Ishikawa (cell line): ENCODE measurements at regions not wholly inside any gene's neighbourhood (a gene's known extent, or its start where the extent isn't known, plus 50 kb on each side); places are given as distances from the start of the nearest gene placed in this dataset.

Experiments
- CEBPB ChIP-seq: IDR thresholded peaks from 2 replicates; pipeline ENCODE4 v1.6.1; 2012
- CREB1 ChIP-seq: IDR thresholded peaks from 2 replicates; pipeline ENCODE4 v1.6.1; 2012; ENCODE audit warnings: low read depth
- EGR1 ChIP-seq: IDR thresholded peaks from 2 replicates; pipeline ENCODE4 v1.6.1; 2012
- EP300 ChIP-seq: IDR thresholded peaks from 2 replicates; pipeline ENCODE4 v1.6.1; 2012; ENCODE audit warnings: borderline replicate concordance
- FOXM1 ChIP-seq: IDR thresholded peaks from 2 replicates; pipeline ENCODE4 v1.6.1; 2012; ENCODE audit warnings: low read depth, borderline replicate concordance
- NFIC ChIP-seq: IDR thresholded peaks from 2 replicates; pipeline ENCODE4 v1.6.1; 2012
- RAD21 ChIP-seq: IDR thresholded peaks from 2 replicates; pipeline ENCODE4 v1.6.1; 2012; ENCODE audit warnings: low read depth
- REST ChIP-seq: IDR thresholded peaks from 2 replicates; pipeline ENCODE4 v1.6.1; 2012; ENCODE audit warnings: low read depth, mild to moderate bottlenecking
- TAF1 ChIP-seq: IDR thresholded peaks from 2 replicates; pipeline ENCODE4 v1.6.1; 2012; ENCODE audit warnings: low read depth, mild to moderate bottlenecking
- TEAD4 ChIP-seq: IDR thresholded peaks from 2 replicates; pipeline ENCODE4 v1.6.1; 2012
- YY1 ChIP-seq: IDR thresholded peaks from 2 replicates; pipeline ENCODE4 v1.6.1; 2012; ENCODE audit warnings: low read depth
- ZBTB7A ChIP-seq: IDR thresholded peaks from 2 replicates; pipeline ENCODE4 v1.6.1; 2012; ENCODE audit warnings: low read depth
- TF ChIP-seq, protein P1 (sequence below): IDR thresholded peaks from 2 replicates; pipeline ENCODE4 v1.6.1; 2012
- TF ChIP-seq, protein P2 (sequence below): IDR thresholded peaks from 2 replicates; pipeline ENCODE4 v1.6.1; 2012

DNA sequence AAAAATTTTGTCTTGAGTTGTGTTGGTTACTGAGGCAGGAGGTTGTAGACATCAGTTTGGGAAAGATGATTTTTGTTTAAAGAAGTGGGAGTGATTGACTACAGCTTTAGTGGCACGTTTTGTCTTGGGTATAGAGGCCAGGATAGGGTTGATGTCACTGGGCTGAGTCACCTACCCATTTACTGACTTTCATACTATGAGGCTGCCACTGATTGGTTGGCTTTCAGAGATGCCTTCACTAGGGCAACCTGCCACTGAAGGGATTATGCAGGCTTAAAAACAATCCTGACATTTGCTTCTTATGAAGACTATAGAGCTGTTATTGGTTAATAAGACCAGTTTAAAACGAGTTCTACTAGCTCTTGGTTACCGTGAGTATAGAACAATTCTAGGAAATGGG, 479.1 kb downstream of the SOX11 start:
- TF ChIP-seq EGR1 (no peak), EP300 (no peak), TEAD4 (no peak), CEBPB (no peak), ZBTB7A (no peak), FOXM1 (no peak), REST (no peak), CREB1 (no peak), TAF1 (no peak), RAD21 (no peak), YY1 (no peak), NFIC (no peak)
- TF ChIP-seq, protein P1, sequence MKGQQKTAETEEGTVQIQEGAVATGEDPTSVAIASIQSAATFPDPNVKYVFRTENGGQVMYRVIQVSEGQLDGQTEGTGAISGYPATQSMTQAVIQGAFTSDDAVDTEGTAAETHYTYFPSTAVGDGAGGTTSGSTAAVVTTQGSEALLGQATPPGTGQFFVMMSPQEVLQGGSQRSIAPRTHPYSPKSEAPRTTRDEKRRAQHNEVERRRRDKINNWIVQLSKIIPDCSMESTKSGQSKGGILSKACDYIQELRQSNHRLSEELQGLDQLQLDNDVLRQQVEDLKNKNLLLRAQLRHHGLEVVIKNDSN = no peak
- TF ChIP-seq, protein P2, sequence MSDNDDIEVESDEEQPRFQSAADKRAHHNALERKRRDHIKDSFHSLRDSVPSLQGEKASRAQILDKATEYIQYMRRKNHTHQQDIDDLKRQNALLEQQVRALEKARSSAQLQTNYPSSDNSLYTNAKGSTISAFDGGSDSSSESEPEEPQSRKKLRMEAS = no peak
